ENCODE measurements at regions not wholly inside any gene's neighbourhood (a gene's known extent, or its start where the extent isn't known, plus 50 kb on each side); places are given as distances from the start of the nearest gene placed in this dataset.

DNA sequence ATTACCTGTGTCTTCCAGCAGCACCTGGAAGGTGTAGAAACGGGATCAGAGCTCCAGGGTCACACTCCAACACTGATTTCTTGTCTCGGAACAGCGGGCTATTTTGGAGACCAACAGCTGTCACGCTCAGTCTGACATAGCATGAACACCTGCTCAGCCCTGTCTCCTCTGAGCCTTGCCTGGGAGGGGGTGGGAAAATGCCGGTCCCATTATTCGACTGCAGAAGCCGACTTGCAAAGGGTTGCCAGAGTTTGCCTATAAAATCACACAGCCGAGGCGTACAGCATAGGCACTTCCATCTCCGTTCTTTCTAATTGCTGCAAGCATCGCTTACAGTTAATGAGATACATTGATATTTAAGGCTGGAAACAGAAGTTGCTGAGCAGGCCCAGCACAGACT is 300.8 kb upstream of the MSX2 start:
- in situ Hi-C loops (cut with MboI; ENCODE audit: low sequenced_read_pairs): no loop called here

- in situ Hi-C loops (cut with MboI; ENCODE audit: low sequenced_read_pairs): no loop called here
Observed at GRCh38 chr5:174424219-174425053, 299.9 kb upstream of the MSX2 start.

DNA sequence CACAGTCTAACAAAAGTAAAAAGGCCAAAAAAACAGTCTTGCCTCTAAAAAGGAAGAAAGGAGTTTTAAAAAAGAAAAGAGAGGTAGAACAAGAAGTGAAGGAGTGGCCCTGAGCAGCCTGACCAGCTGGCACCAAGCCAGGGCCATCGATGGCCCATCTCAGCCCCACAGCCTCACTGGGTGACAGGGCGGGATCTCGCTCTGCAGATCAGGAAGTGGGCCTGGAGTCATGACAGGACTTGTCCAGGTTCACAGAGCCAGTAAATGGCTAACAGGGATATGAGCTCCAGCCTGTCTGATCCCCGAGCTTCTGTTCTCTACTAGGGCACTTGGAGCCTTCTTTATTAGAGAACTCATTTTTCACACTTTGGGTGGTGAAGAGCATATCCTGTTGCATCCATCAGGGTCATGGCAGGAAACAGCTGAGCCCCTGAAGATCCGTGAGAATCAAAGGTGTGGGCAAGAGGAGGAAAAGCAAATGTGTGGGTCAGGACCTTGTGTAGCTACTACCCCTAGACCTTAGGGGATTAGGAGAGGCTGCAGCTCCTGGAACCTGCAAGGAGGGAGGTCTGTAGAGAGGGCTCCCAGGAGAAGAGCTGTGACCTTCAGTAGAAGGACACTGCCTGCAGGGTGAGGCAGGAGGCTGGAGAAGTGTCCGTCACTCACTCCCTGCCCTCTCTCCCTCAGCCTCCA is 299.0 kb upstream of the MSX2 start:
- in situ Hi-C loops (cut with MboI; ENCODE audit: low sequenced_read_pairs): no loop called here

DNA sequence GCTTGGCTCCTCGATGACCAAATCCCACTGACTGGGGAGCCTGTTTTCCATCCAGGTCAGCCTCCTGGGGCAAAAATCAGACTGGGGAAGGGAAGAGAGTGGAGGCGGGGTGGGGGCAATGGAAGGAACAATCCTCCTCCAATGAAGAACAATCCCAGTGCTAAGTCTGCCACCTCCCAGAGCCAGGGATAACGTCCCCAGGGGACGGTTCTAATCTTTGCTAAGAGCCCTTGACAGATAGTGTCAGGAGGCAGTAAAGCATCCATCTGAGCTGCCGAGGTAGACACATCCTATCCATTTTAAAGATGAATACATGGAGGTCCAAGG is 298.5 kb upstream of the MSX2 start:
- in situ Hi-C loops (cut with MboI; ENCODE audit: low sequenced_read_pairs): no loop called here

DNA sequence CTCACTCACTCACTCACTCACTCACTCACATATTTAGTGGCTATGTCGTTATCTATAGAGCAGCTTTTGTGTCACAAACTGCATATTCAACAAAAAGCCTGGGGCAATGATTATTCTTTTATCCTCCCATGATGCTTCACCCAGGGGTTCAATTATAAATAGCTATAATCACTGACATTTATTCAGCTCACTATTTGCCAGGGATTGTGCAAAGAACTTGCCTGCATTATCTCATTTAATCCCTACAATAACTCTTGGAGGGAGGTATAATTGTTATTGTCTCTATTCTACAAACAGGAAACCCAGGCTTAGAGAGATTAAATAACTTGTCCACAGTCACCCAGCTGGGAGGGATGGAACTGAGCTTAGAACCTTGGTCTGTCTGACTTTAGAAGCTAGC is 298.0 kb upstream of the MSX2 start:
- in situ Hi-C loops (cut with MboI; ENCODE audit: low sequenced_read_pairs): no loop called here

GRCh38 chr5:174426851-174427250 is 297.5 kb upstream of the MSX2 start:
- in situ Hi-C loops (cut with MboI; ENCODE audit: low sequenced_read_pairs): no loop called here

GRCh38 chr5:174427304-174427703 is 297.1 kb upstream of the MSX2 start:
- in situ Hi-C loops (cut with MboI; ENCODE audit: low sequenced_read_pairs): no loop called here

GRCh38 chr5:174428895-174429294 is 295.5 kb upstream of the MSX2 start:
- in situ Hi-C loops (cut with MboI; ENCODE audit: low sequenced_read_pairs): no loop called here

DNA sequence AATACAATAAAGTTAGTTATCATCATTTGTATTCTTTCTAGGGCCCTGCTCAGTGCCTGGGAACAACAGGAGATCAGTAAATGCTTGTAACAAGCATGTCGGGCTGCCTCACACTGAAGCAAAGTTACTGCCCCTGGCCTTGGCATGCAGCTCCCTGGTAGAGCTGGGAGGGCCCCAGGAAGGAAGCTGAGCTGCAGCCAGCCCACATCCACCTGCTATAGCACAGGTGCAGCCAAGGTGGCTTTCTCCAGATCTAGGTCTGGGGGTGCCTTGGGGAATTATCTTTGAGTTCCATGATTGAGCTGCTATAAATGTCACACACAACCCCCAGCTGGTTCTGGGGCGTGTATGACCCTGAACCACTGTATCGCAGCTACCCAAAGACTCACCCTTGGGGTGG is 293.4 kb upstream of the MSX2 start:
- in situ Hi-C loops (cut with MboI; ENCODE audit: low sequenced_read_pairs): no loop called here

GRCh38 chr5:174431504-174431903 is 292.9 kb upstream of the MSX2 start:
- in situ Hi-C loops (cut with MboI; ENCODE audit: low sequenced_read_pairs): no loop called here

DNA sequence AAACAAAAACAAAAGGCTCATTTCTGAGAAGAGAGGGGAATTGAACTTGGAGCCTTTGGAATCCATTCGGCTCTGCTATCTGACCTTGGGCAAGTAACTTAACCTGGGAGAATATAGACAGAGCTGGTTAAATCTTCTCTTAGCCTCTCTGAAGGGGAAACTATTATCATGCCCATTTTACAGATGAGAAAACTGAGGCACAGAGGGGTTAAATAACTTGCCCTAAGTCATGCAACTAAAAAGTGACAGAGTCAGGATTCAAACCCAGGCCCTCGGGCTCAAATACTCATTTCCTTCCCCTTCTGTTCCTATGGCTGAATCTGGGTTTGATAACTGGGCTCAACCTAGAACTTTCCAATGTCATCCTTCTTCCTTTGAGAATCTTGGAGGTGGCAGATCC is 291.3 kb upstream of the MSX2 start:
- in situ Hi-C loops (cut with MboI; ENCODE audit: low sequenced_read_pairs): no loop called here

DNA sequence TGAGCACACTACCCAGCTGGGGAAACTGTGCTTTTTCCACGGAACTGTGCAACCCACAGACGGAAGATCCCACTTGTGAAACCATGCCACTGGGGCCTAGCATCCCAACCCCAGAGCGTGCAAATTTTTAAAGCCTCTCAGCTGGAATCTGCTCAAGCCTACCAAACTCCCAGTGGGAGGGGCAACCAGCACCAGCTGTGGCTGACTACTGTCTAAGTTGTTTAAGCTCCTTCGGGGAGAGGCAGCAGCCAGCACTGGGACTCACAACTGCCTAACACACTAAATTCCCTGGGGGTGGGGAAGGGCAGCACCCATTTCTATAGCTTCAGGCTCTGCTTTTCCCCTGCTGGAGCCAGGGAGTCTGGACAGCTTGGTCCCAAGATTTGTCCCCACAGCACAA is 287.6 kb upstream of the MSX2 start:
- in situ Hi-C loops (cut with MboI; ENCODE audit: low sequenced_read_pairs): no loop called here

GRCh38 chr5:174444479-174445188 is 279.7 kb upstream of the MSX2 start:
- in situ Hi-C loops (cut with MboI; ENCODE audit: low sequenced_read_pairs): no loop called here

- in situ Hi-C loops (cut with MboI; ENCODE audit: low sequenced_read_pairs): no loop called here
Observed at GRCh38 chr5:174446446-174446845, 277.9 kb upstream of the MSX2 start.

- in situ Hi-C loops (cut with MboI; ENCODE audit: low sequenced_read_pairs): no loop called here
Observed at GRCh38 chr5:174446988-174447387, 277.4 kb upstream of the MSX2 start.

DNA sequence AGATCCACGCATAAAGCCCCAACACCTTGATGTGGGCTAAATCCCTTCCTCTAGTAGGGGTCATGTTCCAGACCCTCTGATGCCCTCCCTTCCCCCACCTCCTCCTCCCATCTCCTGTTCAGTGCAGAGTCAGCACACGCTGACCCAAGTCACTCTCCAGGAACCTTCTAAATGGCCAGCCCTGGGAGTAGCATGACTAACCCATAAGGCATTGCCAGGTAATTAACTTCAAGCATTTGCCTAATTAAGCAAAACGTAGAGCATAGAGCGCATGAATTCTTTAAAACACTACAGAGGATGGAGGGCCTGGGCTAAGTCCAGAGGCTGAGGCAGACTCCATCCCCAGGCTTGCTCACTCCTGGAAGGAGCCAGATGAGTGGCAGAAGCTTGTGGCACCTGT is 276.3 kb upstream of the MSX2 start:
- in situ Hi-C loops (cut with MboI; ENCODE audit: low sequenced_read_pairs): no loop called here

DNA sequence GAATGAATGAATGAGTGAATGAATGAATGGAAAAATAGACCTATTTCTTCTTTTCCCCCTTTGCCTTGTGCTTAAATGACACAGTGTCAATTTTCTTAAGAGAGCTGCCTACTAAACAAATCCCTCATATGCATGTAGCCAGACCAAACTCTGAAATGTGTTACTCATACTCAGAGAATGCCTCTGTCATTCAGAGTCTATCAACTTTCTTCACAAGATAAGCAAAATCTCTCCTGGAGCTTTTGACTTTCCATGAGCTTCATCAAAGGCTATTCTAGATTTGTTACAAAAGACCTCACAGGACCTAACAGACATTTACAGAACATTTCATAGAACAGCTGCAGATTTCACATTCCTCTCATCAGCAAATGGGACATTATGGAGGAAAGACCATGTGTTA is 275.7 kb upstream of the MSX2 start:
- in situ Hi-C loops (cut with MboI; ENCODE audit: low sequenced_read_pairs): no loop called here

DNA sequence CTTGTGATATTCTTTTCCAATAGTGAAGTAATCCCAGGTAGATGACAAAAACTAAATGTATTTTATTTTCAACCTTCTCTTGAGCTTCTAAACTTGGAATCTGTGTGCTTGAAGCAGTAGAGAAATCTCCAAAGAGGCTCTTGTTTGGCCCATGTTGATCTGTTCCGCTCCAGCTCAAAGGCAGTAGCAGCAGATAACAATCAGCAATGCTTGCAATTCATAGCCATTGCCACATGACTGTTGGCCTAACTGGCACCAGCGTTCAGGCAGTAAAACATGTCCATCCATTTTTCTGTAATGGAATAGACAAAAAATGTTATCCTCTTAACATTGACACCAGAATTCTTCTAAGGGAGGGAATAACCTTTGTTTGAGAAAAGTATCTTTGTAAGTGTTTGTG is 270.7 kb upstream of the MSX2 start:
- in situ Hi-C loops (cut with MboI; ENCODE audit: low sequenced_read_pairs): no loop called here

- in situ Hi-C loops (cut with MboI; ENCODE audit: low sequenced_read_pairs): no loop called here
Observed at GRCh38 chr5:174454464-174454863, 269.9 kb upstream of the MSX2 start.

DNA sequence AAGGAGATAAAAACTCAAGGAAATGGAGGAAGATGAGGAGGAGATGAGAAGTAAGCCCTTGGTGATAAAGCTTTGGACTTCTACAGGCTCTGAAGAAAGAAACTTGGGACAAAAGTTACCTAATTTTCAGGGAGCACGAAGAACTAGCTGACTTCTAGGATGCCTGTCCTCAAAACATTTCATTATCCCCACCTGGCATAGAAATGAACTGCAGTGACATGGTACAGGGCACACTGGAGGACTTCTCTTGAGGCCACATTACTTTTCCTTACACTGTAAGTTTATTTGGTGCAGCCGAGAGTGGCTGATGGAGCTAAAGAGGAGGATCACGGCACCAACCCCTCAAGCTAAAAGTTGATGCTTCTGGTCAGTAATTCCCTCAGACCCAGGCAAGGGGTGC is 269.5 kb upstream of the MSX2 start:
- in situ Hi-C loops (cut with MboI; ENCODE audit: low sequenced_read_pairs): no loop called here

DNA sequence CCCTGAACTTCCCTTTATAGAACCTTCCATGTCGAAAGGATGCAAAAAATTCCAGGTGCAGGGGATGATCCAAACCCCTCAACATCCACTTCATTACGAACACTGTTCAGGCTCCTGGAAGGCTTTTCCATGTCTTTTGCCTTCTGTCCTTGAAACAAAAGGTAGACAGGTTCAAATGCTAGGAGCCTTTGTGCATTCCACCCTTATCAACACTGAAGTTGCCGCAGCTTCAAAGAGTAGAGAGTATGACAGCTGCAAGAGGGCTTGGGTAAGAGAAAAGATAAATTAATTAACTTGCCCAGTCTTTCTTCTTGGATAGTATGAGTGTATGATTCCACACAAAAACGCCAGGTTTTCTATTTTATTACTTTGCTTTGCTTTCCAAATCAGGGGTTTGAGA is 269.1 kb upstream of the MSX2 start:
- in situ Hi-C loops (cut with MboI; ENCODE audit: low sequenced_read_pairs): no loop called here

DNA sequence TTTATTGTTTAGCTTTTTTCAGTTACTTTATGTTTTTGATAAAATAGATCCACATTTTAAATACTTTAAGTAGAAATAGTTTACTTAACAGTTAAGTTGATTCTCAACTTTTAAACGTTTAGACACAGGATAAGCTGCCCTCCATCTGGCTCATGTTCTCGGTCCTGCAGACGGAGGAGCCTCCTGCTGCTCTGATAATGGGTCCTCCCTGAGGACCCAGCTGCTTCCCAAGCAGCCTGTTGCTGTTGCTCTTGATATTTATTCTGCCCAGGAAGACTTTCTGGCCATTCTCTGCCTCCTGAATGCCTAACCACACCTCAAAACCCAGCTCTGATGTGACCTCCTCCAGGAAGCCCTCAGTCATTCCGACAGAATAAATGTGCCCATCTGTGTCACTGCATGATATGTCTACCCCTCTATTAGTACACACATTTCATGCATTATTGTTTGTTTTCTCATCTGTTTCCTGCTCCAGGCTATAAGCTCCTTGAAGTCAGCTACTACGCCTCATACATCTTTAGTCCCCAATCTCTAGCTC is 267.2 kb upstream of the MSX2 start:
- in situ Hi-C loops (cut with MboI; ENCODE audit: low sequenced_read_pairs): no loop called here

All from HL-60/S4 treated with phorbol 12-myristate 13-acetate at 8.2 ng/mL for 4 days and 3 days (cell line).